CD4-positive, alpha-beta T cell treated with Interleukin-4 for 4 hours (primary cell): ENCODE measurements at regions not wholly inside any gene's neighbourhood (a gene's known extent, or its start where the extent isn't known, plus 50 kb on each side); places are given as distances from the start of the nearest gene placed in this dataset.

Experiments
- DNase-seq: peaks from one replicate; pipeline ENCODE4 v3.0.0-alpha.2; 2020

DNA sequence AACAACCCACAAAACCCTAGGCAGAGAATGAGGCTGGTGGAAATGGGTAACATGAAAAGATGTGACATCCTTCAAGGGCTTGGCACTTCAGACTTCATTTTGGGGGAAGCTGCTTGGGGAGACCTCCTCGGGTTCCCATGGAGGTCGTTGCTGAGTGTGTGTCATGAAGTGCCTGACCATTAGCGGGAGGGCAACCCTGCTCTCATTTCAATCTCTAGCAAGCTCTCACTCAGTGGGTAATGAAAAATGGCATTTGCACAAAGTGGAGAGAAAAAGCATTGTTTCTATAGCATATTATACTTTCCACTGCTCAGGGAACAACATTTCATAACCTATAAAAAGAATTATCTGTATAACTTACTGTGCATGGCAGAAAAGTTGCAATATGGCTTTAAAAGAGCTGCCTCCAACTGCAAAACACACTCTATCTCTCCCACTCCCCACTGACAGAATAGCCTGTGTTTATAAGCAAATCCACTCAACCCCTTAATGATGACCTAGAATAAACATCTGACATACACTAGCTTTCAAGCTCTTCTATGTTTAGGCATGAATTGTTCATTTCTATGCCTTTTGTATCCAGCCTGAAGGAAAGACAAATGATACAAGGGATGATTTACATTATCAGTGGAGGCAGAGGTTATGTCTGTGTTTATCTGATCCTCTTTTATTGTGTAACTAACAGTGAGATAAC is 357.2 kb downstream of the ZSWIM6 start:
- no peak for DNase-seq

DNA sequence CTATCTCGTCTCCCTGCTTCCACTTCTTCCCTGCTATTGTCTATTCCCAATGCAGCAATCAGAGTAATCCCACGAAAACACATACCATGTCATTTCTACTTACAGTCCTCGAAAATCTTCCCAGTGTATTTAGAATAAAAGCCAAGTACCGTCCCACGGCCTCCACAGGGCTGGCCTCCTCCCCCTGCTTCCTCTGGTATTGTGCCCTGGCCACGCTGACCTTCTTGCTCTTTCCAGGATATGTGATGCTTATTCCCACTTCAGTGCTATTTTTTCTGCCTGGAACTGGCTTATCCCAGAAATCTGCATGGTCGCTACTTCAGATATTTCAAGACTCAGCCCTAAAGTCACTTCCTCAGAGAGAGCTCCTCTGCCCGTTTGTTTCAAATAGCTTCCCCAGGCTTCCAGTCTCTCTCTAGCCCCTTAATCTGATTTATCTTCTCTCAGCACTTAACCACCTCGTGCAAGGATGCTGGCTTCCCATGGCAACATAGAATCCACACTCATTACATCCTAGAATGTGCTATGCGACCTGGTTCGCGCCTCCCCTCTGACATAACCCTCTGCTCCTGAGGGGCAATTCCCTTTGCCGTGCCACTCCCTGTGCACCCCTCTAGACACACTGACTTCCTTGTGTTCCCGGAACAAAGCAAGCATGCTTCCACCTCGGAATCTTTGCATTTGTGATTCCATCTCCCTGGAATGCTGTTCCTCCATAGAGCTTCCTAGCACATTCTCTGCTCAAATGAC is 365.9 kb downstream of the ZSWIM6 start:
- DNase-seq = no peak

DNA sequence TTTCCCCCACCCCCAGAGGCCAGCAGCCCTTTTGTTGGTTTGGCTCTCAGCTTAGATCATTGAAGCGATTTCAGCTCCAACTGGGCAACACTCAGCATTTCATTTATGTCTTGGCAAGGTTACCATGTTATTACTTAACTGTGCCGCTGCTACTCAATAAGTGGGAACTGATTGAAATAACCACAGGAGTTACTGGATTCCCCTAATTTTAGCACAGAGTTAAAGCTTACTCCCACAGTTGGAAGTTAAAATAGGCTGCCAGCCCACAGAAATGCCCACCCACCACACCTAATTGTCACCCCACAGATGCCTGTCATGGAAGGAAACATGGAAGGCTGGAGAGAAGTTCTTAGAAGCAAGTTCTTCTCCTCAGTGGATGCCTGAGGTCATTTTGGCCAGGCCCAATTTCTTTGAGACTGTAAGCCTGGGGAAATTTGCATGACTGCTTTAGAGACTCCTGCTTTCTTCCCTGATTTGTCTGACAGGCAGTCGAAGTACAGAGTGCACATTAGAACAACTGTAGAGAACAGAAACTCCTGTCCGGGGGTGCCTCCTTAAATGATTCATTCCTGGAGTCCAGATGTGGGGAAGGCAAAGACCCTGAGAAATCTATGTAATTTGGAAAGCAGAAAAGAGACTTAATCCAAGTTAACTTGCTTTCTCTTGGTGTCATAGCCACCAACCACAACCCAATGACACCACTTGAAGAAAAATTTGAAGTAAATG is 370.0 kb downstream of the ZSWIM6 start:
- DNase-seq = no peak

DNA sequence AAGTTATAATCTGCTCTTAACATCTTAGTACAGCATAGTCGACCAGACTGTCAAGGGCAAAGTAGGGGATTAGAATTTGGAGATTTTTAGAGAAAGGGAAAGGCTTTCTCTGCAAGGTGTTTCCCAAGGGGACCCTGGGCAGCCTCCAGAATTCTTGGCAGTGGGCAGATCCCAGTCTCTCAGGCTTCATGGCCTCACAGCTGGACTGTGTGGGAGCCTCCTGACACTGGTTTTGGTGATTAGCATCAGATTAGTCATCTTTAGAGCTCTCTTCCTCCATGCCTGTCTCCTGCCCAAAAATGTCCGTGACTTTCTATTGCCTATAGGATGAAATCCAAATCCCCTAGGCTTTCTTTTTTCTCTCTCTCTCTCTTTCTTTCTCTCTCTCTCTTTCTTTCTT is 370.7 kb downstream of the ZSWIM6 start:
- DNase-seq = no peak

DNA sequence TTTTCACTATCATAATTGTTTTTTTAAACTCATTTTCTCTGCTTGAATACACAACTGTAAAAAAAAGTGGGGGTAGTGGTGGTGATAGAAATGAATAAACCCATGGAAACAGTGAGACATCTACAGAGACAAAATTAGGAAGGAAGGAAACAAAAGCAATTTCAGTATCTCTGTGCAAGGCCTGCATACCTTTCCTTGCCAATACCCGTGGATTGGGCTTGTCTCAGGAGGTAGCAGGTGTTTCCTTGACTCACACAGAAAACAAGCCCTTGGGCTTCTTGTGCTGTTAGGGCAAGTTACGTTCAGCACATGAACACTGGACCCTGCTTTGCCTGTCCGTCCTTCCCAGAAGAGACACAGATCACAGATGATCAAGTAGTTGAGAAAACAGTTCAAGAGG is 372.2 kb downstream of the ZSWIM6 start:
- DNase-seq = no peak

DNA sequence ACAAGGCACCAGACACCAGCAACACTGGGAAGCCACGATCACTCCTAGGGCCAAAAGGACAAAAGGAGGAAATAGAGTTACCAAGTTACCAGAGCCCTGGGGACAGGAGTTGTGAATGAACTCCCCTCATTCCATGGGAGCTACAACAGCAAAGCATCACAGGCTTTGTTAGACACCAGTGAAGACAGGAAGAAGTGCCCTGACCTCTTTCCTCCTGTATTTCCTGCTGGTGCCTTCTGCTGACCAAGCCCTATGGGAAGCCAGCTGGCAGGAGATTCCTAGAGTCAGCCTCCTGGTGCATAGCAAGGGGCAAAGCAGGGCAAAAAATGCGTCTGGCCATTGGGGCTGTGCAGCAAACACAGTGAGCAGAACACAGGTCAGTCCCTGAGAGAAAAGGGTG is 374.7 kb downstream of the ZSWIM6 start:
- no peak for DNase-seq

DNA sequence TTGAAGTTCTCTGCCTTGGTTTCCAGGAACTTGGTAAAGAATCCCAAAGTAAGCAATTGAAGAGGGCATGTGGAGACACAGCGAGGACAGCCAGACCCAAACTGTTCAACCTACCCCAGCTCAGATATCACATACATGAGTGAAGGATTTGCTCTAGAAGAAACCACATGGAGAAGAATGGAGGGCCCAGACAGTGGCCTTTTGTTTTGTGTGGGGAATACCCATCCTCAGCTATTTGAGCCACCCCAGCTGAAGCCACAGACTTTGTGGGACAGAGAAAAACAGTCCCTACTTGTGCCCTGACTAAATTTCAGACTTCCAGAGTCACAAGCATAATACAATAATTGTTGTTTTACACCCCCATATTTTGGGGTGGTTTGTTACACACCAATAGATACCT is 387.1 kb downstream of the ZSWIM6 start:
- DNase-seq = no peak

DNA sequence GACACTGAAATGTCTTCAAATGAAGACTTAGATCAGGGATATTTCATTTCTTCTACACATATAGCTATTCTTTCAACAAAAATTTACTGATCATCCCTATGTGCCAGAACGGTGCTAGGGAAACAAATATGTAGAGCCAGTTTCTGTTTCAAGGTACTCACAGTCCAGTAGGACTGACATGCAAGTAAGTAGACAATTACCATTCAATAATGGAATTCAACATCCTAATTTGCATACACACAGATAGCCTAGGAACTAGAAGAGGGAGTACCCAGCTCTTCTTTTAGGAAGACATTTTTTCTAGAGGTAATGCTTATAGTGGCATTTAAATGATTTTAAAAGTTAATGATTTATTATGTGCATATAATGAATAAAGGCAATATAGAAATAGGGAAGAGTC is 388.8 kb downstream of the ZSWIM6 start:
- DNase-seq = no peak

DNA sequence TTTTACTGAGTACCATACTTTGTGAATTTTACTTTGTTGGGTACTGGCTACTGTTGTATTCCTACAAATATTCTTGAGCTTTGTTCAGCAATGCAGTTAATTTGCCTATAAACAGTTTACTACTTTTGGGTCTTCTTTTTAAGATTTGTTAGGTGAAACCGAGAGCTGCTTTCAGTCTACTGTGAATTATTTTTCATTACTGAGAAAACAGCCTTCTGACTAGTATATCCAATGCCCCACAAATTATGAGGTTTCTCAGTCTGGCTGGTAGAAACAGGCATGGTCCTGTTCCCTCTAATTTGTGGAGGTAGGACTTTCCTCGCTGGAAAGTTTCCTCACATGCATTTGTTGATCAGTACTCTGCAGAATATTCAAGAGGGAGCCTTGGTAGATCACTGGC is 392.0 kb downstream of the ZSWIM6 start:
- no peak for DNase-seq

DNA sequence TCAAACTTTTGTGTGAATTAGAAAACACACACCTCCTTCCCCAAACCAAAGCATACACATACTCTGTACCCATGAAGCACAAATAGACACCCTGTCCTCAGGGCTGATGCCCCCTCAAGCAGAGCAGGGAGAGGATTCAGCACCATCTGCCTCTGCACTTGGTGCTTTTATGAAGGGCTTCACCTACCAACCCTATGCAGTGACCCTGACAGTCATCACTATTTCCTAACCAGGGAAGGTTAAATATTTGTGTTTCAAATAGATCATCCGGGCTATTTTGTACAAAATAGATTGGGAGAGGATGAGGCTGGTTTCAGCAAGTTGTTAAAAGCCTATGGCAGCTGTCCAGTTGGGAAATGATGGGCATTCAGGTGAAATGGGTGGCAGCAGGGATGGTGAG is 396.2 kb downstream of the ZSWIM6 start:
- DNase-seq = no peak

DNA sequence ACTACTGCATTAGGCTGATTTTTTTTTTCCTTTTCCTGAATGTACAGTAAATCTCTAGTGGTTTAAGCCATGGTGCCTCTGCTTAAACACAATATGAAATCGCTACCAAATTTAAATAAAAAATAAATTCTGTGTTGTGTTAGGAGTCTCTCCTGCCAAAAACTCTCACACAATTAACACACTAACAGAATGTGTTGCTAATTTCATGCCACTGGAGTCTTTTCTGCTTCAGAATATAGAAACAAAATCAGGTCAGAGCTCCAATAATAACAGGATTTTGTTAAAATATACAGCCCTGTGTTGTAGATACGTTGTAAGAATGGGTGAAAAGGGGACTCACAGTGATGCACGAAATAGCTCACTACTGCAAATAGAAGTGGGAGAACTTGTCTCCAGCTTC is 398.8 kb downstream of the ZSWIM6 start:
- no peak for DNase-seq

DNA sequence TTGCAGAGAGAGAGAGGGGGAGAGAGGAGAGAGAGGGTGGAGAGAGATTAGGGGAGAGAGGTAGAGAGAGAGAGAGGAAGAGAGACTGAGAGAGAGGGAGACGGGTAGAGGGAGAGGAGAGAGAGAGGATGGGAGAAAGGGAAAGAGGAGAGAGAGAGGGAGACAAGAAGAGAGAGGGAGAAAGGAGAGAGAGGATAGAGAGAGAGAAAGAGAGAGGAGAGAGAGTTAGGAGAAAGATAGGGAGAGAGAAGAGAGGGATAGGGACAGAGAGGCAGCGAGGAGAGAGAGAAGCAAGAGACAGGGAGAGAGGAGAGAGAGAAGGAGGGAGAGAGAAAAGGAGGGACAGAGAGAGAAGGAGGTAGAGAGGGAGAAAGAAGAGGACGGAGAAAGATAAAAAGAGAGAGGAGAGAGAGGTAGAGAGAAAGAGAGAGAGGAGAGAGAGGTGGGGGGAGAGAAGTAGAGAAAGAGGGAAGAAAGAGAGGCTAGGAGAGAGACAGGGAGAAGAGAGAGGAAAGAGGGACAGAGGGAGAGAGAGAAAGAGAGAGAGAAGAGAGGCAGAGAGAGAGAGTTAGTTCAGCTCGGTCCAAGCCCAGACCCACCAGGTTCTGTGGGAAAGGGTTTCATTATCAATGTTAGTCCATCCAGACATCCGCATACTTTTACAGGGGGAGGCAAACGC is 399.3 kb downstream of the ZSWIM6 start:
- no peak for DNase-seq

DNA sequence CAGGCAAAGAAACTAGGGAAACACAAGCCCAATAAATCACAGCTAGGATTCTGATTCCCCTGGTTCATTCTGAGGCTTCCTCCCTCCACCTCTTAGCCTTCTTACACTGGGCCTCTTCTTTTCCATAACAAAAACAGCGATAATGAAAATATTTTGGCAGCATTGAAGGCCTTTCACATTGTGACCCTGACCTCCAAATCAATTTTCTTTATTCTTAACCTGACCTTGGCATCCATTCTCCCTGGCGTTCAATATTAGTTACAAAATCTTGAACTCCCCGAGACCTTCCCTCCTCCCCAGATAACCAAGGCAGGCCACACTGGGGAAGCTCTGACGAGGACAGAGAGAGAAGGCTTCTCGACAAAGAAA is 399.9 kb downstream of the ZSWIM6 start:
- DNase-seq = no peak

DNA sequence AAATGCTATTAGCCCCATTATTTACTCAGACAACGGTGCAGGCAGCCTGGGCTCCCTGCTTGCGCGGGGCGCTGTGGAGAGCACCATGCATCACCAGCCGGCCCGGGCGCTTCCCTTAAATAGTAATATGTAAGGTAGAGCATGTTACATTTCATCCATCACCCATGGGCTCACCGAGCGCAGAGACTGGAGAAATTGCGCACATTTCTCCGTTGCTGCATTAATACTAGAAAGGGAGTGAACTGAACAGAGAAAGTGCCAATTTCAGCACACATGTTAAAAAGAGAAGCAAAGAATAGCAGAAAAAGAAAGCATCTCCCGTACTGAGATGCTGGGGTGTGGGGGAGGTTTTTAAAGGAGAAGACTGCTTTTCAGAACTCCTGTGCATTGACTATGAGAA is 400.3 kb downstream of the ZSWIM6 start:
- no peak for DNase-seq

DNA sequence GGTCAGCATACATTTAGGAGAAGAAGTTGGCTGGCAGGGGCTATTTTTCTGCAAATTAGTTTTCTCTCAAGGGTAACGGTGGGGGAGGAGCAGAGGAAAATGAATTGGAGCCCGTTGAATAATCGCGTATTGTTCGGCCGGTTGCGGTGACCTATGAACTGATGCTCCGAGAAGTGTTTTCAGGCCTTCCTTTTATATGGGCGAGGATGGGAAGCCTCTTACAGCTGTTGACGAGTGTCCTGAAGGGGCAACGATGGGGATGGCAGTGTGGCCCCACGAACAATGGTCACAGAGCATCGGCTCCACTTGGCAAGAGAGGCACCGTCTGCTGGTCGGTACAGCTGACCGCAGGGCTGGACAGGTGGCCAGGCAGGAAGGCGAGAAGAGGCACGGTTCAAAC is 400.7 kb downstream of the ZSWIM6 start:
- DNase-seq = no peak

DNA sequence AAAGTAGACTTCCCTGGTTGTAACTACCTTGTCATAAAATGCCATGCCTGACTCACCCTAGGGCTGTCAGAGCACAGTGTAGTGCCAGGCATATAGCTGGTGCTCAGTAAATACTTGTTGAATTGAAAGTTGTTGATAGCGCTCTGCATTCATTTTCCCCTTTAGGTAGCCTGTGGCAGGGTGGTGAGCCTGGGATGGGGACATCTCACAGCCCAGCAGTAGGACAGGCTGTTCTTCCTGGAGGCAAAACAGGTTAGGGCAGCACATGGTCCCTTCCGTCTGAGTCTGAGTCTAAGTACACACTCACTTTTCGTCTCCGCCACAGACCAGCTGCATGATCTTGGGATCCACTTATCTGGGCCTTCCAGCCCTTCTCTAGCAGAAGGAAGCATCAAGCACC is 401.9 kb downstream of the ZSWIM6 start:
- DNase-seq = no peak

DNA sequence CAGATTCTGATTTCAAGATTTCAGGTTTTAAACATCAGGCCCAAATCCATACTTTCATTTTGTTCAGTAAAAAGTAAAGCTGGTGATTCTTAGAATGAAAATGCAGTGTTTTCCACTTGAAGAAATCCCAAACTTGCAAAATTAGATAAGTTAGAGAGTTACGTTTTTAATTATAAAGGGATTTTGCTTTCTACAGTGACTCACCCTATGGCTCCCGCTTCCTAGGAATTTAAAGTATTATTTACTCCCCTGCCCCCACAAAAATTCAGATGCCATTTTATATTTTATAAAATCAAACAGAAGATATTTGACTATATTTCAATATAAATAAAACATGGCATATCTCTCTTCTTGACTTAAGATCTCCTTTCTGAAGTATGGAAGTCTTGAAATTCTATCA is 402.9 kb downstream of the ZSWIM6 start:
- DNase-seq = no peak

DNA sequence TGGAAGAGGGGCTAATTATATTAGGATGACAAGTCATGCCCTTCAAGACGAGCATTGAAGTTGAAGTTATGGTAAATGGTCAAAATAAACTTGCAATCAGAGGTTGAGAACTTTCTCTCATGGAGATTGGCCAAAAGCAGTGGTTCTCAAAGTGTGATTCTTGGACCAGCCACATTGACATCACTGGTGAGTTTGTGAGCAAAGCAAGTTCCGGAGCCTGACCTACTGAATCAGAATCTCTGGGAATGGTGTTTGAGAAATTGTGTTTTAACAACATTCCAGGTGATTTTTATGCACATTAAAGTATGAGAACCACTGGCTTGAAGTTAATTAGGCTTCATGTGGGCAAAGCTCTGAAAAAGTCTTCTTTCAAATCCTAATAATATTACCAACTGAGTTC is 403.5 kb downstream of the ZSWIM6 start:
- no peak for DNase-seq

DNA sequence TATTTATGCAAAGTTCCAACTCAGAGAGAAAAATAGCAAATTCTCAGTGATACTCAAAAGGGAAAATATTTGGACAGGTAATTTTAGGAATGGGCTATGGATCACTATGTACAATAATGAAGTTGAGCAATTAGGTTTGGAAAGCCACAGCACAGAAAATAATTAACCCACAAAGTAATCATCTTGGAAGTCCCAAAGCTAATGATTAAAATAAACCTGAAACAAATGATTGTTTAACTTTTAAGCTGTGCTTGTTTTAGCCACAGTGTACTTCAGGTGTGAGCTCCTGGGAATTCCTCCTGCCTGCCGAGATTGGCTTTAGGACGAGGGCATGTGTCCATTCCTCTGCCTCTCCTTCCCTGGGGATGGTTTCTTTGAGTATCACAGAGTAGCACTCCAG is 403.9 kb downstream of the ZSWIM6 start:
- no peak for DNase-seq

DNA sequence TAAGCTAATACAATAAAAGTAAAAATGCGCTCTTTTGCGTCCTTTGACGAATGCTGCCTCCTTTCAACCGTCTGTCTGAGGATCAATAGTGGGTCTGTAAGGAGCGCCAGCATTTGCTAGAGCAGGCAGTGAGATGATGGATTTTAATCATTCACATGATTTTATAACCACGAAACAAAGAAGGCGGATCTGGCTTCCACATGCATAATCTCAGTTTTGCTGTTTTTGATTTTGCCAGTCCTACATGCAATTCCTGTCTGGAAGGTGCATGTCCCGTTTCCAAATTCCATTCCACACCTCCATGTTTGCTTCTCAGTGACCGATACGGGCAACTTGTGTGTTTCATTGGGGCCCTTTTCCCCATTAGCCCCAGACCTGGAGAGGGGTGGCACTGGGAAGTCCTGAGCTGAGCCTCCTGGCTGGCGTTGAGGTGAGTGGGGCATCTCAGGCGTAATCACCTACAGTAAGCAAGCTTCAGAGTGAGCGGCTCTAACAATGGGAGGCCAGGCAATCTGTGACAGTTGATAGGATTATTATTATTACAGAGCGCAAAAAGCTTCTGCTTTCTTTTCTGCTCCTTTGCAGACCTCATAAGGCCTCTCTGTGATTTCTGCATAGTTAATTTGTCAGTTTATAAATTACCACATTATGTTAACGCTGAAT is 405.4 kb downstream of the ZSWIM6 start:
- DNase-seq = no peak

DNA sequence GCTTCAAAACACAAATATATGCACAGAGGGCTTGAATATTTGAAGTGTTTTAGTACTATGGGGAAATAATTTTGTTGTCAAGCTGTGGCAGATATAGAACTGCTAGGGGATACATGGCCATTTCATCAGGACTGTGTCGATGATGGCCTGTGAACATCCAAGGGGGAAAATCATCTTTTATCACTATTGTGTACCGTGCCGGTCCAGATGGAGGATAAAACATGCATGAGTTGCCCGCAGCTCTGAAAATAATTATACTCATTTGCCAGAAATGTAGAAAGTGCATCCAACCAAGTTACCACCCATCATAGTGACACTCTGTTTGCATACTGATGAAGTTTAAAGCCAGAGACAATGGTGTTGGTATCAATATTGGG is 405.9 kb downstream of the ZSWIM6 start:
- DNase-seq = no peak

DNA sequence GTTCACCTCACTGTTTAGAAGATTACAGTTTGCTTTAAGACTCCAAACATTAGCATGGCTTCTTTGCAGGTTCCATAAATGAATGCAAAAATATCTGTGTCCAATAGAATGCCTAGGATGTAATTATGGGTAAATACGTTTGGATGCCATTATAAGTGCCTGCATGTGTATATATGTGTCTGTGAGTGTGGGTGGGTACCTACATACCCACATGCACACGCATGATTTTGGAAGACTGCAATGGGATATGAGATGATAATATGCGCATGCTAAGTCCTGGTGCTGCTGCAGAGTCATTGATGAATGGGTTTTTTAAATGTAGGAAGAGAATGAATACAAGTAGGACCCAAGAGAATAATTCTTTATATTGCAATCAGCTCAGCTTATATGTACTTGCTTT is 406.4 kb downstream of the ZSWIM6 start:
- no peak for DNase-seq
